SU-DHL-6 (cell line): ENCODE measurements at regions not wholly inside any gene's neighbourhood (a gene's known extent, or its start where the extent isn't known, plus 50 kb on each side); places are given as distances from the start of the nearest gene placed in this dataset.

ENCODE experiments used
- CTCF ChIP-seq: fragments of 200-600 bp; sonication (generic); IDR thresholded peaks from one replicate; pipeline ENCODE4 v1.5.1; 2017; ENCODE audit warnings: antibody characterized with exemption, mild to moderate bottlenecking, low read length, moderate library complexity; ENCODE audit not compliant: insufficient read depth, poor library complexity, severe bottlenecking
- EZH2phosphoT487 ChIP-seq: fragments of 200-600 bp; sonication (generic), shearing (Covaris generic); conservative IDR thresholded peaks from 2 replicates; pipeline ENCODE4 v1.6.1; 2018; ENCODE audit warnings: mild to moderate bottlenecking, antibody characterized with exemption, low read length, moderate library complexity, mixed read lengths

GRCh38 chr12:75704664-75705063 is 193.3 kb upstream of the KRR1 start:
- TF ChIP-seq CTCF (no peak), EZH2phosphoT487 (no peak)
